ENCODE measurements at regions not wholly inside any gene's neighbourhood (a gene's known extent, or its start where the extent isn't known, plus 50 kb on each side); places are given as distances from the start of the nearest gene placed in this dataset.

- H4K91ac ChIP-seq (replicated peaks; ENCODE audit: insufficient read length, low read length): no peak overlapping the region
- ChIA-PET CTCF (ENCODE audit: partially characterized antibody) (no interaction called here), POLR2A (ENCODE audit: partially characterized antibody) (no interaction called here)
- H3K27ac ChIP-seq (ENCODE audit: low read depth, low read length): no peak overlapping the region
- H3K23me2 ChIP-seq (ENCODE audit: low read depth, low read length): no peaks in the 10 kb centered on the region
- H3K9ac ChIP-seq (replicated peaks in 1 of 4; ENCODE audit: extremely low read depth in 1 of 4, low read depth in 3 of 4, low read length in 3 of 4): no peak overlapping the region
- H2BK20ac ChIP-seq (ENCODE audit: low read length): no peak overlapping the region
- no peak for TF ChIP-seq RXRA (IDR thresholded peaks at IDR 0.05; ENCODE audit: insufficient read depth, low read depth, low read length)
- TF ChIP-seq SP4 (IDR thresholded peaks at IDR 0.05; ENCODE audit: low read length): no peak
- TF ChIP-seq HDAC6 (IDR thresholded peaks at IDR 0.05; ENCODE audit: low read depth, low read length): no peak
- TF ChIP-seq BACH1 (IDR thresholded peaks at IDR 0.05; ENCODE audit: low read length): no peak
- no peak for TF ChIP-seq GTF2F1 (IDR thresholded peaks at IDR 0.05; ENCODE audit: borderline replicate concordance, low read depth, low read length)
- no peak for TF ChIP-seq TAF1 (IDR thresholded peaks at IDR 0.05; ENCODE audit: low read depth, low read length)
- no peaks in the 10 kb centered on the region for H3K79me1 ChIP-seq (ENCODE audit: low read depth, low read length)
- no peaks in the 10 kb centered on the region for H3K36me3 ChIP-seq (ENCODE audit: control insufficient read depth in 2 of 4, insufficient read depth in 4 of 4, low read length in 3 of 4)
- H2AK5ac ChIP-seq (ENCODE audit: low read depth, low read length): no peak overlapping the region
- H4K20me1 ChIP-seq (replicated peaks in 1 of 2; ENCODE audit: control insufficient read depth in 1 of 2, insufficient read depth in 2 of 2, low read length in 2 of 2): no peaks in the 10 kb centered on the region
- no peak overlapping the region for H4K5ac ChIP-seq (ENCODE audit: insufficient read length, low read depth, low read length)
- H3K56ac ChIP-seq (replicated peaks; ENCODE audit: insufficient read length, low read depth, low read length): no peak overlapping the region
- H3K4ac ChIP-seq (replicated peaks; ENCODE audit: insufficient read length, low read depth, low read length): no peak overlapping the region
- H2BK12ac ChIP-seq (ENCODE audit: low read depth, low read length): no peak overlapping the region
- no peak overlapping the region for H3K23ac ChIP-seq (ENCODE audit: insufficient read length)
- no peak overlapping the region for H3K4me2 ChIP-seq (ENCODE audit: insufficient read depth in 1 of 2, low read depth in 2 of 2, low read length in 2 of 2)
- no peak overlapping the region for H3K14ac ChIP-seq (ENCODE audit: insufficient read length)
- no peaks in the 10 kb centered on the region for H3K27me3 ChIP-seq (replicated peaks in 1 of 4; ENCODE audit: control insufficient read depth in 3 of 4, extremely low read depth in 1 of 4, insufficient read depth in 3 of 4, low read length in 3 of 4)
- WGBS, 2 experiments (ENCODE audit: extremely low coverage in 1 of 2, insufficient coverage in 1 of 2, insufficient read length in 1 of 2, insufficient replicate concordance in 2 of 2, low coverage in 1 of 2, low lambda C conversion rate in 2 of 2, missing lambda C conversion rate in 1 of 2): 86% methylated on average over 2 of the region's 2 CpGs; no CpG with 5 or more reads in 1 of the 2 experiments
- H3K4me3 ChIP-seq (ENCODE audit: extremely low read depth in 1 of 4, insufficient read depth in 2 of 4, low read depth in 3 of 4, low read length in 4 of 4): no peak overlapping the region
- H3K9me3 ChIP-seq (ENCODE audit: insufficient read depth in 2 of 2, low read depth in 1 of 2, low read length in 1 of 2): no peaks in the 10 kb centered on the region
- H2BK15ac ChIP-seq (ENCODE audit: low read length): no peak overlapping the region
- H3K4me1 ChIP-seq (replicated peaks in 1 of 4; ENCODE audit: control insufficient read depth in 3 of 4, insufficient read depth in 4 of 4, low read length in 3 of 4): peaks cover 0 to 3% (median 0%) of the 10 kb centered on the region in 4 experiments; a peak in 1 of 7 replicates
- no peak overlapping the region for H3K18ac ChIP-seq (ENCODE audit: extremely low read depth, low read length)
- no peak overlapping the region for H2BK120ac ChIP-seq (replicated peaks; ENCODE audit: low read depth, low read length)
- H3K79me2 ChIP-seq (ENCODE audit: control insufficient read depth in 1 of 2, insufficient read depth in 2 of 2, low read length in 2 of 2): no peaks in the 10 kb centered on the region
- H2BK5ac ChIP-seq (ENCODE audit: low read depth, low read length): no peak overlapping the region
- no peak overlapping the region for H4K8ac ChIP-seq (ENCODE audit: extremely low read depth, insufficient read depth, low read length)
- DNase-seq (ENCODE audit: low read depth in 1 of 2, low spot score in 2 of 2): no peak
- H2AFZ ChIP-seq (ENCODE audit: low read length): no peak overlapping the region
- no peak for FAIRE-seq
Measured at GRCh38 chr17:54780238-54780637, 120.4 kb upstream of the TOM1L1 start.
